ENCODE measurements at regions not wholly inside any gene's neighbourhood (a gene's known extent, or its start where the extent isn't known, plus 50 kb on each side); places are given as distances from the start of the nearest gene placed in this dataset.

- DNase-seq (ENCODE audit: low read depth, low spot score) = no peak
- CTCF ChIA-PET = no interaction called here
- no peak for TF ChIP-seq CTCF (IDR thresholded peaks at IDR 0.05; ENCODE audit: insufficient read depth, low read length, missing control alignments)
- POLR2A ChIA-PET = no interaction called here
- H3K4me3 ChIP-seq (ENCODE audit: low read depth, low read length) = no peak overlapping the region
These were observed 252.8 kb upstream of the PLET1 start for GRCh38 chr11:112513417-112513816.

GRCh38 chr11:112514011-112514740 is 253.5 kb upstream of the PLET1 start:
- no peak for TF ChIP-seq CTCF (IDR thresholded peaks at IDR 0.05; ENCODE audit: insufficient read depth, low read length, missing control alignments)
- no peak overlapping the region for H3K4me3 ChIP-seq (ENCODE audit: low read depth, low read length)
- POLR2A ChIA-PET = no interaction called here
- CTCF ChIA-PET = no interaction called here
- DNase-seq (ENCODE audit: low read depth, low spot score) = no peak

- no peak overlapping the region for H3K4me3 ChIP-seq (ENCODE audit: low read depth, low read length)
- DNase-seq (ENCODE audit: low read depth, low spot score) = no peak
- CTCF ChIA-PET = no interaction called here
- POLR2A ChIA-PET = no interaction called here
- no peak for TF ChIP-seq CTCF (IDR thresholded peaks at IDR 0.05; ENCODE audit: insufficient read depth, low read length, missing control alignments)
These were observed 255.6 kb upstream of the PLET1 start for GRCh38 chr11:112516261-112516660.

- DNase-seq (ENCODE audit: low read depth, low spot score) = no peak
- CTCF ChIA-PET = no interaction called here
- no peak overlapping the region for H3K4me3 ChIP-seq (ENCODE audit: low read depth, low read length)
- no peak for TF ChIP-seq CTCF (IDR thresholded peaks at IDR 0.05; ENCODE audit: insufficient read depth, low read length, missing control alignments)
- POLR2A ChIA-PET = no interaction called here
These were observed 256.1 kb upstream of the PLET1 start for GRCh38 chr11:112516755-112517154.

GRCh38 chr11:112518371-112518770 is 257.7 kb upstream of the PLET1 start:
- ChIA-PET POLR2A (no interaction called here), CTCF (no interaction called here)
- no peak overlapping the region for H3K4me3 ChIP-seq (ENCODE audit: low read depth, low read length)
- TF ChIP-seq CTCF (IDR thresholded peaks at IDR 0.05; ENCODE audit: insufficient read depth, low read length, missing control alignments) = no peak
- DNase-seq (ENCODE audit: low read depth, low spot score) = no peak

- CTCF ChIA-PET = no interaction called here
- POLR2A ChIA-PET = no interaction called here
- no peak for DNase-seq (ENCODE audit: low read depth, low spot score)
- no peak overlapping the region for H3K4me3 ChIP-seq (ENCODE audit: low read depth, low read length)
- TF ChIP-seq CTCF (IDR thresholded peaks at IDR 0.05; ENCODE audit: insufficient read depth, low read length, missing control alignments) = no peak
These were observed 259.1 kb upstream of the PLET1 start for GRCh38 chr11:112519751-112520150.
